Nephron (organoid): ENCODE measurements at regions not wholly inside any gene's neighbourhood (a gene's known extent, or its start where the extent isn't known, plus 50 kb on each side); places are given as distances from the start of the nearest gene placed in this dataset.

Source experiments
- H3K27ac Mint-ChIP-seq, 3 experiments: 2 replicates each; pipeline ENCODE4 v1.8.0; 2020; ENCODE audit warnings: mixed read lengths in 3 of 3, mild to moderate bottlenecking in 2 of 3, moderate library complexity in 1 of 3
- H3K27me3 Mint-ChIP-seq: 2 replicates; pipeline ENCODE4 v1.8.0; 2021; ENCODE audit warnings: low read depth, mild to moderate bottlenecking, moderate library complexity, mixed read lengths
- H3K36me3 Mint-ChIP-seq: 2 replicates; pipeline ENCODE4 v1.8.0; 2020; ENCODE audit warnings: low read depth, mixed read lengths
- H3K4me1 Mint-ChIP-seq: 2 replicates; pipeline ENCODE4 v1.8.0; 2020; ENCODE audit warnings: mixed read lengths
- H3K4me3 Mint-ChIP-seq, 3 experiments: 2 replicates each; pipeline ENCODE4 v1.8.0; 2020; ENCODE audit warnings: mild to moderate bottlenecking in 3 of 3, mixed read lengths in 3 of 3, moderate library complexity in 2 of 3
- H3K9me3 Mint-ChIP-seq: 2 replicates; pipeline ENCODE4 v1.8.0; 2020; ENCODE audit warnings: mixed read lengths
- CTCF ChIP-seq, 3 experiments: fragments of 200-600 bp; sonication (generic); IDR thresholded peaks; one replicate each; pipeline ENCODE4 v1.5.0; 2021; ENCODE audit warnings: antibody characterized with exemption in 3 of 3; ENCODE audit not compliant: unreplicated experiment in 3 of 3

- Mint-ChIP-seq H3K27ac (no peak overlapping the region), H3K9me3 (no peaks in the 10 kb centered on the region), H3K4me1 (peaks cover 38% of the 10 kb centered on the region), H3K27me3 (peaks cover 34% of the 10 kb centered on the region), H3K36me3 (no peaks in the 10 kb centered on the region), H3K4me3 (no peak overlapping the region)
- no peak for TF ChIP-seq CTCF (IDR thresholded peaks at IDR 0.05; ENCODE audit: unreplicated experiment in 3 of 3)
Measured at GRCh38 chr22:19615867-19616581, 91.8 kb upstream of the CLDN5 start.

DNA sequence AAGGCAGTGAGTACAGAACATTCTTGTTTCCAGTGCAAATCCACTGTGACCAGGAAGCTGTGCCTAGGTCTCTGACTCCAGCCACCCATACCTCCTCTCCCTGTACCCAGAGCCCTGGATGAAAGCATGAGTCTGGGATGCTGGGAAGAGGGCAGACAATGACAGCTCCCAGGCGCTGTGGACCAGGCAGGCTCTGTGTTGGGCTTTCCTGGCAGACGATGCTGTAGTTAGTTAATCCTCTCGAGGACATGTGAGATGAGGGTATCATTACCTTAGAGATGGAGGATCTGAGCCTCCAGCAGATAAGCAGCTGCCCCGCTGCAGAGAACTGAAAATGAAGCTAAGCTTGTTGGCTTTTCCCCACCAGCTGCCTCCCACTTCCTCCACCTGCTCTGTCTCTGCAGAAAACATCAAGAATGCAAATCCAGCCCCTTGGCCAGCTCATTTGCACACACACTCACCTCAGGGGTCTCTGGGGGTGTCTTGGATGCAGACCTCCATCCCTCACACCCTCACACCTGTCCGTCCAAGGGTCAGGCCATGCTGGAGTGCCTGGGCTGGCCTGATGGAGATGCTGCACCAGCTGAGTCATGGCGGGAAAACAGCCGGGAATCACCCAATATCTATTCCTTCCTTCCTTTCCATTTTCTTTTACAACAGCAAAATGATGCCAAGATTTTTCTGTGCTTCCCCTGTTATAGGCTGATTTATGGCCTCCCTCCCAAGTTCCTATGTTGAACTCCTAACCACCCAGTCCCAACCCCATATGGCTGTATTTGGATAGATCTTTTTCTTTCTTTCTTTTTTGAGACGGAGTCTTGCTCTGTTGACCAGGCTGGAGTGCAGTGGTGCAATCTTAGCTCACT is 94.9 kb upstream of the SEPTIN5 start:
- peak overlapping the region in 2 of 3 experiments; percentile 26 to 79 for H3K27ac Mint-ChIP-seq
- peaks cover 52% of the 10 kb centered on the region for H3K27me3 Mint-ChIP-seq
- H3K4me1 Mint-ChIP-seq = peaks cover 59% of the 10 kb centered on the region
- TF ChIP-seq CTCF (IDR thresholded peaks at IDR 0.05; ENCODE audit: unreplicated experiment in 3 of 3) = no peak
- no peaks in the 10 kb centered on the region for H3K36me3 Mint-ChIP-seq
- no peaks in the 10 kb centered on the region for H3K9me3 Mint-ChIP-seq
- no peak overlapping the region for H3K4me3 Mint-ChIP-seq

DNA sequence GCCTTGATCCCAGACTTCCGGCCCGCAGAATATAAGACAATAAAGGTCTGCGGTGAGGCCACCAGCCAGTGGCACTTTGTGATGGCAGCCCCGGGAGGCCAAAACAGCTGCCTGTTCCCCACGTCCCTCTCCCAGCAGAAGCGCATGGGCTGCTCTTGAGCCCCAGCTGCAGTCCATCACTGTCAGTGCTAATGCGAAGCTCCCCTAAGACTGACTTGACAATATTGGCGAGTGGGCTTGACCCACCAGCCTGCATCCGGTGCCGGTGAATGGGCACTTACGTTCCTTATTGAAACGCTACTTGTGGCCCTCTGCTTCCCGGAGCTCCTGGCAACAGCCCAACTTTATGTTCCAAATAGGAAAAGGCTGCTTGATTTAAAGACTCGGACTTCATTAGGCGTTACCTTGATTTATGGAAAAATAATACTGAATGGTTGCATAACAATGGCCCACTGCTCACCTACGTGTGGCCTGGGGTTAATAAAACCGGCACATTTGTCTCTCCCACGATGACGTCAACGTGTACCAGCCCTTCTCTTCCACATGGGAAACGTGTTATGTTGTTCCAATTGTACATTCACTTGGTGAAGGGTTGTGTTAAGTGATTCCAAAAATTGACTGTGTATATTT is 93.4 kb upstream of the SEPTIN5 start:
- H3K4me3 Mint-ChIP-seq = no peak overlapping the region
- no peak for TF ChIP-seq CTCF (IDR thresholded peaks at IDR 0.05; ENCODE audit: unreplicated experiment in 3 of 3)
- H3K4me1 Mint-ChIP-seq = peaks cover 53% of the 10 kb centered on the region
- no peaks in the 10 kb centered on the region for H3K9me3 Mint-ChIP-seq
- H3K27ac Mint-ChIP-seq = peak overlapping the region in 1 of 3 experiments; percentile 12
- H3K36me3 Mint-ChIP-seq = no peaks in the 10 kb centered on the region
- H3K27me3 Mint-ChIP-seq = peaks cover 39% of the 10 kb centered on the region

DNA sequence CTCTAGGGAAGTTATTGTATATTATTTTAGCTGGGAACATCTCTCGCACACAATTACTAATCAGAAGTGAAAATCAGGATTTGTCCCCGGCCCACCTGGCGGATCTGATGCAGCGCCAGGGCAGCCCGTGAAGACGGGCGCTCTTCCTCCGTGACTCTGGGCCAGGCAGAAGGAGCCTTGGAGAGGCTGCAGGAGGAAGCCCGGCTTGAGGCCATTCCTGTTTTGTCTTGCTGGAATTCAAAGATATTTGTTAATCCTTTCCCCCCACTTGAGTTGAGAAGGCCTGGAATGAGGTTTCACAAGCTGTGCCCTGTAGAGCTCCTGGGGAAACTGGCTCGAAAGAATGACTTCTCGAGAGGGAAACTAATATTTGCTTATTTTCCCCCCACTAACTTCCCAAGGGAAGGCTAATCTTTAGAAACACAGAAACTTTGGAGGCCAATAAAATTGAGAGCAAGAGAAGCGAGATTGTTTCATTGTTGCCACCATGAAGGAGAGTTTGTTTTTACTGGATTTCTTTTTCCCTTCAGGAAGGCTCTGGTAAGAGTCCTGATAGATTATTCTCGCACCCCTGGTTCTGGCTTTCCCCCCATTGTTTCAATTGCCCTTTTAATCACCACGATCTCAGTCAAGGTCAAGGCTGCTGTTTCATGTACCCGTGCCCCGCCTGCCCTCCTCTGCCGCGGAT is 92.8 kb upstream of the SEPTIN5 start:
- Mint-ChIP-seq H3K27ac (peak overlapping the region in 2 of 3 experiments; percentile 12 to 46), H3K27me3 (peaks cover 36% of the 10 kb centered on the region), H3K4me3 (no peak overlapping the region), H3K9me3 (no peaks in the 10 kb centered on the region), H3K4me1 (peaks cover 59% of the 10 kb centered on the region), H3K36me3 (no peaks in the 10 kb centered on the region)
- no peak for TF ChIP-seq CTCF (IDR thresholded peaks at IDR 0.05; ENCODE audit: unreplicated experiment in 3 of 3)

DNA sequence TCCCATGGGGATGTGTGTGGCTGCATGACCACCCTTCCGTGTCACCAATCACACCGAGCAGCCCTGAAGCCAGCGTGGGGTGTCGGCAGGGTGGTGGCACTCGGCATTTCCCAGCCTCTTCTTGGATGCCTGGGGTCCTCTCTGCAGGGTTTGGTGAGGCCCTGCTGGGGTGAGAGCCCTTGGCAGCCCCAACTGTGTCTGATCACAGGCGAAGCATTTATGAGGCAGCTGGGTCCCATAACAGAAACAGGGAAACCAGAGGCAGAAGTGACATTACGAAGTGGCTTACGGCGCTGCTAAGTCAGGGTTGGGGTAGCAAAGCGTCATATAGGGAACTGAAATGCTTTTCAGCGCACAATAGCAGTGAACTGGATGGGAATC is 92.3 kb upstream of the SEPTIN5 start:
- H3K9me3 Mint-ChIP-seq = no peaks in the 10 kb centered on the region
- no peak for TF ChIP-seq CTCF (IDR thresholded peaks at IDR 0.05; ENCODE audit: unreplicated experiment in 3 of 3)

More for the DNA sequence above, 92.3 kb upstream of the SEPTIN5 start:
- no peaks in the 10 kb centered on the region for H3K36me3 Mint-ChIP-seq
- H3K4me3 Mint-ChIP-seq = no peak overlapping the region
- H3K27me3 Mint-ChIP-seq = peaks cover 36% of the 10 kb centered on the region
- H3K27ac Mint-ChIP-seq = peak overlapping the region in 1 of 3 experiments; percentile 46
- H3K4me1 Mint-ChIP-seq = peaks cover 57% of the 10 kb centered on the region
